ENCODE measurements at regions not wholly inside any gene's neighbourhood (a gene's known extent, or its start where the extent isn't known, plus 50 kb on each side); places are given as distances from the start of the nearest gene placed in this dataset.

DNA sequence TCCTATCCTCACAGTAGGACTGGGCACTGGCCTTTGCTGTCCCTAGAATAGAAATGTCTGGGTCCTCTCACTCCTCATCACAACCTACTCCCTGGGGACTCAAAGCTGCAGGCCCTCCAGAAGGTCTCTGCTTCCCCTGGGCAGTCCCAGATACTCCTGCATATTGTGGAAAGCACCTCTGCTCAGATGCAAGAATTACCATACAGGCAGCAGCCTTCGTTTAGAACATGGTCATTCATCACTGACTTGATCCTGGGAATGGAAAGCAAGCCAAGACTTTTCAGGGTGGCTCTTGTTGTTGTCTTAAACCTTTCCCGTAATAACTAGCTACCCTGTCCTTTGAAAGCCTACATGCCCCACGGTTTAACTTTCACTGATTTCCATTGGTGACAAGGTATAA is 53.1 kb upstream of the NPAS2 start:
- TF ChIP-seq, protein P1, sequence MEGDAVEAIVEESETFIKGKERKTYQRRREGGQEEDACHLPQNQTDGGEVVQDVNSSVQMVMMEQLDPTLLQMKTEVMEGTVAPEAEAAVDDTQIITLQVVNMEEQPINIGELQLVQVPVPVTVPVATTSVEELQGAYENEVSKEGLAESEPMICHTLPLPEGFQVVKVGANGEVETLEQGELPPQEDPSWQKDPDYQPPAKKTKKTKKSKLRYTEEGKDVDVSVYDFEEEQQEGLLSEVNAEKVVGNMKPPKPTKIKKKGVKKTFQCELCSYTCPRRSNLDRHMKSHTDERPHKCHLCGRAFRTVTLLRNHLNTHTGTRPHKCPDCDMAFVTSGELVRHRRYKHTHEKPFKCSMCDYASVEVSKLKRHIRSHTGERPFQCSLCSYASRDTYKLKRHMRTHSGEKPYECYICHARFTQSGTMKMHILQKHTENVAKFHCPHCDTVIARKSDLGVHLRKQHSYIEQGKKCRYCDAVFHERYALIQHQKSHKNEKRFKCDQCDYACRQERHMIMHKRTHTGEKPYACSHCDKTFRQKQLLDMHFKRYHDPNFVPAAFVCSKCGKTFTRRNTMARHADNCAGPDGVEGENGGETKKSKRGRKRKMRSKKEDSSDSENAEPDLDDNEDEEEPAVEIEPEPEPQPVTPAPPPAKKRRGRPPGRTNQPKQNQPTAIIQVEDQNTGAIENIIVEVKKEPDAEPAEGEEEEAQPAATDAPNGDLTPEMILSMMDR (IDR thresholded peaks at IDR 0.05), result no peak
- no peak for TF ChIP-seq POLR2A (IDR thresholded peaks at IDR 0.05)

Data from Peyer's patch (tissue), 4 donors.